Germinal center (tissue), 1 donor: ENCODE measurements at regions not wholly inside any gene's neighbourhood (a gene's known extent, or its start where the extent isn't known, plus 50 kb on each side); places are given as distances from the start of the nearest gene placed in this dataset.

Source experiments
- DNase-seq: peaks from one replicate; pipeline ENCODE4 v3.0.0; 2012; ENCODE audit warnings: mixed read lengths, low spot score

GRCh38 chr10:62453274-62453673, 79.1 kb downstream of the ZNF365 start:
- no peak for DNase-seq

GRCh38 chr10:62454687-62455397, 80.7 kb downstream of the ZNF365 start:
- no peak for DNase-seq

- peak; percentile 16 for DNase-seq
Measured at GRCh38 chr10:62456611-62457101, 82.5 kb downstream of the ZNF365 start.

- no peak for DNase-seq
Measured at GRCh38 chr10:62457196-62457595, 83.0 kb downstream of the ZNF365 start.

- no peak for DNase-seq
Measured at GRCh38 chr10:62457598-62457997, 83.4 kb downstream of the ZNF365 start.

GRCh38 chr10:62459072-62459471, 84.9 kb downstream of the ZNF365 start:
- DNase-seq, result no peak

GRCh38 chr10:62459500-62459899, 85.3 kb downstream of the ZNF365 start:
- DNase-seq, result no peak

- DNase-seq, result no peak
Measured at GRCh38 chr10:62460393-62460792, 86.2 kb downstream of the ZNF365 start.

- no peak for DNase-seq
Measured at GRCh38 chr10:62461120-62461519, 87.0 kb downstream of the ZNF365 start.

GRCh38 chr10:62462461-62462860, 88.3 kb downstream of the ZNF365 start:
- DNase-seq, result no peak

GRCh38 chr10:62463364-62463763, 89.2 kb downstream of the ZNF365 start:
- no peak for DNase-seq

- no peak for DNase-seq
Measured at GRCh38 chr10:62464308-62464707, 90.1 kb downstream of the ZNF365 start.

GRCh38 chr10:62466590-62466989, 92.4 kb downstream of the ZNF365 start:
- no peak for DNase-seq

- no peak for DNase-seq
Measured at GRCh38 chr10:62467527-62467926, 93.4 kb downstream of the ZNF365 start.

GRCh38 chr10:62471711-62472110, 97.5 kb downstream of the ZNF365 start:
- no peak for DNase-seq

GRCh38 chr10:62473241-62473640, 99.1 kb downstream of the ZNF365 start:
- DNase-seq, result no peak

GRCh38 chr10:62475551-62475950, 101.4 kb downstream of the ZNF365 start:
- DNase-seq, result no peak

GRCh38 chr10:62479523-62479922, 105.4 kb downstream of the ZNF365 start:
- no peak for DNase-seq

- no peak for DNase-seq
Measured at GRCh38 chr10:62480196-62480595, 106.0 kb downstream of the ZNF365 start.

- no peak for DNase-seq
Measured at GRCh38 chr10:62482581-62482980, 108.4 kb downstream of the ZNF365 start.

- DNase-seq, result no peak
Measured at GRCh38 chr10:62491597-62491996, 117.4 kb downstream of the ZNF365 start.

GRCh38 chr10:62492012-62492869, 118.1 kb downstream of the ZNF365 start:
- DNase-seq, result peak; percentile 10

- no peak for DNase-seq
Measured at GRCh38 chr10:62492870-62493180, 118.7 kb downstream of the ZNF365 start.
